GM21360 (cell line): ENCODE measurements at regions not wholly inside any gene's neighbourhood (a gene's known extent, or its start where the extent isn't known, plus 50 kb on each side); places are given as distances from the start of the nearest gene placed in this dataset.

ENCODE experiments used
- ATAC-seq: cut with Tn5 transposase; IDR thresholded peaks from one replicate; pipeline ENCODE4 v1.9.1; 2021; ENCODE audit warnings: mild to moderate bottlenecking, moderate library complexity; ENCODE audit not compliant: unreplicated experiment

- ATAC-seq: no peak
Observed at GRCh38 chr4:13142191-13142590, 341.9 kb downstream of the RAB28 start.

- ATAC-seq: no peak
Observed at GRCh38 chr4:13137390-13137789, 346.8 kb downstream of the RAB28 start.

- no peak for ATAC-seq
Observed at GRCh38 chr4:13133700-13134099, 350.4 kb downstream of the RAB28 start.

GRCh38 chr4:13130848-13131247 is 353.3 kb downstream of the RAB28 start:
- no peak for ATAC-seq

GRCh38 chr4:13129095-13129494 is 355.0 kb downstream of the RAB28 start:
- no peak for ATAC-seq

GRCh38 chr4:13126976-13127910 is 356.9 kb downstream of the RAB28 start:
- no peak for ATAC-seq

- ATAC-seq: no peak
Observed at GRCh38 chr4:13118633-13119032, 365.5 kb downstream of the RAB28 start.

- ATAC-seq: no peak
Observed at GRCh38 chr4:13117185-13117584, 367.0 kb downstream of the RAB28 start.

GRCh38 chr4:13112030-13112429 is 372.1 kb downstream of the RAB28 start:
- ATAC-seq: no peak

- ATAC-seq: no peak
Observed at GRCh38 chr4:13109536-13109935, 374.6 kb downstream of the RAB28 start.

- ATAC-seq: no peak
Observed at GRCh38 chr4:13108096-13108495, 376.0 kb downstream of the RAB28 start.

- no peak for ATAC-seq
Observed at GRCh38 chr4:13103382-13104015, 380.6 kb downstream of the RAB28 start.

- ATAC-seq: no peak
Observed at GRCh38 chr4:13102092-13102742, 381.9 kb downstream of the RAB28 start.

GRCh38 chr4:13097971-13098370 is 386.2 kb downstream of the RAB28 start:
- no peak for ATAC-seq

- ATAC-seq: no peak
Observed at GRCh38 chr4:13095722-13096121, 388.4 kb downstream of the RAB28 start.

GRCh38 chr4:13093170-13093569 is 391.0 kb downstream of the RAB28 start:
- ATAC-seq: no peak

- ATAC-seq: no peak
Observed at GRCh38 chr4:13092702-13093101, 391.4 kb downstream of the RAB28 start.

GRCh38 chr4:13089659-13089998 is 394.5 kb downstream of the RAB28 start:
- ATAC-seq: no peak

- ATAC-seq: no peak
Observed at GRCh38 chr4:13088726-13089658, 395.1 kb downstream of the RAB28 start.

- ATAC-seq: no peak
Observed at GRCh38 chr4:13087041-13087440, 397.1 kb downstream of the RAB28 start.

GRCh38 chr4:13084210-13084609 is 399.9 kb downstream of the RAB28 start:
- no peak for ATAC-seq
